ENCODE measurements at regions not wholly inside any gene's neighbourhood (a gene's known extent, or its start where the extent isn't known, plus 50 kb on each side); places are given as distances from the start of the nearest gene placed in this dataset.
A peak's percentile ranks its signal among the peaks of the same experiment; 100 is the strongest.
"Not testable (repeated sequence)": the region's sequence is repeated elsewhere in the genome, so short reads cannot be mapped to it uniquely, and the experiment has no call there.

- no peak for DNase-seq
Measured at GRCh38 chr6:11450037-11450436, 87.5 kb upstream of the TMEM170B start.

GRCh38 chr6:11449408-11449807, 88.1 kb upstream of the TMEM170B start:
- no peak for DNase-seq

- DNase-seq: no peak
Measured at GRCh38 chr6:11448038-11448437, 89.5 kb upstream of the TMEM170B start.

GRCh38 chr6:11447265-11447664, 90.3 kb upstream of the TMEM170B start:
- no peak for DNase-seq

- DNase-seq: no peak
Measured at GRCh38 chr6:11445146-11445545, 92.4 kb upstream of the TMEM170B start.

GRCh38 chr6:11443125-11443524, 94.4 kb upstream of the TMEM170B start:
- DNase-seq: not testable (repeated sequence)

- DNase-seq: no peak
Measured at GRCh38 chr6:11442495-11442894, 95.1 kb upstream of the TMEM170B start.

- DNase-seq: no peak
Measured at GRCh38 chr6:11439876-11440275, 97.7 kb upstream of the TMEM170B start.

- peak; percentile 31 for DNase-seq
Measured at GRCh38 chr6:11439017-11439420, 98.5 kb upstream of the TMEM170B start.

- no peak for DNase-seq
Measured at GRCh38 chr6:11437824-11438459, 99.6 kb upstream of the TMEM170B start.

- no peak for DNase-seq
Measured at GRCh38 chr6:11436508-11437096, 100.9 kb upstream of the TMEM170B start.

- DNase-seq: peak; percentile 32
Measured at GRCh38 chr6:11434565-11435326, 102.8 kb upstream of the TMEM170B start.

- DNase-seq: no peak
Measured at GRCh38 chr6:11433860-11434259, 103.7 kb upstream of the TMEM170B start.

- DNase-seq: no peak
Measured at GRCh38 chr6:11432713-11433450, 104.7 kb upstream of the TMEM170B start.

- DNase-seq: no peak
Measured at GRCh38 chr6:11432091-11432490, 105.5 kb upstream of the TMEM170B start.

- DNase-seq: no peak
Measured at GRCh38 chr6:11431455-11431937, 106.1 kb upstream of the TMEM170B start.

- no peak for DNase-seq
Measured at GRCh38 chr6:11430036-11430435, 107.5 kb upstream of the TMEM170B start.

- no peak for DNase-seq
Measured at GRCh38 chr6:11429577-11429976, 108.0 kb upstream of the TMEM170B start.

GRCh38 chr6:11428895-11429294, 108.7 kb upstream of the TMEM170B start:
- no peak for DNase-seq

- no peak for DNase-seq
Measured at GRCh38 chr6:11428371-11428770, 109.2 kb upstream of the TMEM170B start.

- DNase-seq: no peak
Measured at GRCh38 chr6:11427723-11428245, 109.8 kb upstream of the TMEM170B start.

GRCh38 chr6:11427091-11427722, 110.3 kb upstream of the TMEM170B start:
- no peak for DNase-seq

Data from hindlimb muscle (tissue), 1 donor.